KMS-11 (cell line): ENCODE measurements at regions not wholly inside any gene's neighbourhood (a gene's known extent, or its start where the extent isn't known, plus 50 kb on each side); places are given as distances from the start of the nearest gene placed in this dataset.

Experiments
- H2AFZ ChIP-seq: fragments of 200-600 bp; sonication (generic); 2 replicates; pipeline ENCODE4 v1.6.1; 2016; ENCODE audit warnings: antibody characterized with exemption, mixed run types, low read depth
- H3K27ac ChIP-seq: fragments of 200-600 bp; sonication (generic); 2 replicates; pipeline ENCODE4 v1.6.1; 2016; ENCODE audit warnings: mild to moderate bottlenecking, mixed run types
- H3K27me3 ChIP-seq: fragments of 200-600 bp; sonication (generic); 2 replicates; pipeline ENCODE4 v1.6.1; 2017; ENCODE audit warnings: mild to moderate bottlenecking, low read depth, mixed run types, moderate library complexity; ENCODE audit not compliant: insufficient read depth
- H3K36me3 ChIP-seq: fragments of 200-600 bp; sonication (generic); 2 replicates; pipeline ENCODE4 v1.6.1; 2017; ENCODE audit warnings: mild to moderate bottlenecking, mixed run types; ENCODE audit not compliant: insufficient read depth
- H3K4me1 ChIP-seq: fragments of 200-600 bp; sonication (generic); 2 replicates; pipeline ENCODE4 v1.6.1; 2016; ENCODE audit warnings: mild to moderate bottlenecking, low read depth, mixed run types; ENCODE audit not compliant: poor library complexity, severe bottlenecking
- H3K4me2 ChIP-seq: fragments of 200-600 bp; sonication (generic); 2 replicates; pipeline ENCODE4 v1.7.0; 2016; ENCODE audit warnings: mild to moderate bottlenecking, mixed run types
- H3K4me3 ChIP-seq: fragments of 200-600 bp; sonication (generic); IDR thresholded peaks from 2 replicates; pipeline ENCODE4 v1.6.1; 2017; ENCODE audit warnings: low read depth, low read length, mixed read lengths; ENCODE audit not compliant: insufficient read depth
- H3K79me2 ChIP-seq: fragments of 200-600 bp; sonication (generic); 2 replicates; pipeline ENCODE4 v1.6.1; 2016; ENCODE audit warnings: low read depth, mixed run types; ENCODE audit not compliant: insufficient read depth
- H3K9ac ChIP-seq: fragments of 200-600 bp; sonication (generic); 2 replicates; pipeline ENCODE4 v1.6.1; 2016; ENCODE audit warnings: mild to moderate bottlenecking, mixed run types
- H4K20me1 ChIP-seq: fragments of 200-600 bp; sonication (generic); 2 replicates; pipeline ENCODE4 v1.6.1; 2016; ENCODE audit warnings: mild to moderate bottlenecking, mixed run types; ENCODE audit not compliant: insufficient read depth
- CTCF ChIP-seq: fragments of 200-600 bp; sonication (generic); conservative IDR thresholded peaks from 2 replicates; pipeline ENCODE4 v1.6.1; 2017; ENCODE audit warnings: low read depth, mild to moderate bottlenecking, antibody characterized with exemption, low read length, moderate library complexity, mixed read lengths

- no peaks in the 10 kb centered on the region for H3K27me3 ChIP-seq
- no peak for TF ChIP-seq CTCF
- no peak overlapping the region for H3K4me3 ChIP-seq
- no peak overlapping the region for H3K27ac ChIP-seq
- no peaks in the 10 kb centered on the region for H4K20me1 ChIP-seq
- no peak overlapping the region for H3K9ac ChIP-seq
- H3K79me2 ChIP-seq: no peaks in the 10 kb centered on the region
- H3K4me1 ChIP-seq: peaks cover 52% of the 10 kb centered on the region
- H3K36me3 ChIP-seq: no peaks in the 10 kb centered on the region
- no peak overlapping the region for H2AFZ ChIP-seq
- no peak overlapping the region for H3K4me2 ChIP-seq
Observed at GRCh38 chr2:17313261-17313660, 205.0 kb downstream of the RAD51AP2 start.

GRCh38 chr2:17311771-17312511 is 206.3 kb downstream of the RAD51AP2 start:
- Histone ChIP-seq H3K9ac (no peak overlapping the region), H3K4me3 (no peak overlapping the region), H3K79me2 (no peaks in the 10 kb centered on the region), H3K27me3 (no peaks in the 10 kb centered on the region), H3K4me2 (peak overlapping the region; percentile 53), H4K20me1 (no peaks in the 10 kb centered on the region), H3K36me3 (no peaks in the 10 kb centered on the region), H3K27ac (peak overlapping the region; percentile 43), H2AFZ (peak overlapping the region; percentile 3; the same call in 1 of the 2 replicates), H3K4me1 (peaks cover 52% of the 10 kb centered on the region)
- no peak for TF ChIP-seq CTCF

GRCh38 chr2:17311106-17311619 is 207.1 kb downstream of the RAD51AP2 start:
- Histone ChIP-seq H3K27ac (no peak overlapping the region; the same call in 1 of the 2 replicates), H3K4me3 (no peak overlapping the region), H3K9ac (no peak overlapping the region), H3K4me1 (peaks cover 52% of the 10 kb centered on the region), H2AFZ (peak overlapping the region; percentile 3; the same call in 1 of the 2 replicates), H3K36me3 (no peaks in the 10 kb centered on the region), H3K4me2 (peak overlapping the region; percentile 53), H4K20me1 (no peaks in the 10 kb centered on the region), H3K27me3 (no peaks in the 10 kb centered on the region), H3K79me2 (no peaks in the 10 kb centered on the region)
- TF ChIP-seq CTCF: no peak

GRCh38 chr2:17309741-17310339 is 208.4 kb downstream of the RAD51AP2 start:
- Histone ChIP-seq H3K36me3 (no peaks in the 10 kb centered on the region), H3K4me2 (no peak overlapping the region), H4K20me1 (no peaks in the 10 kb centered on the region), H2AFZ (no peak overlapping the region), H3K4me3 (no peak overlapping the region), H3K9ac (no peak overlapping the region), H3K79me2 (no peaks in the 10 kb centered on the region), H3K27me3 (no peaks in the 10 kb centered on the region), H3K27ac (no peak overlapping the region), H3K4me1 (peaks cover 52% of the 10 kb centered on the region)
- TF ChIP-seq CTCF: peak; percentile 84
